DOHH2 (cell line): ENCODE measurements at regions not wholly inside any gene's neighbourhood (a gene's known extent, or its start where the extent isn't known, plus 50 kb on each side); places are given as distances from the start of the nearest gene placed in this dataset.

Source experiments
- H3F3A ChIP-seq: fragments of 200-600 bp; sonication (generic), shearing (Covaris generic); 2 replicates; pipeline ENCODE4 v1.6.0; 2016; ENCODE audit warnings: antibody characterized with exemption, mild to moderate bottlenecking; ENCODE audit not compliant: control insufficient read depth, insufficient read depth
- H3K27ac ChIP-seq: fragments of 200-600 bp; sonication (generic); 2 replicates; pipeline ENCODE4 v1.5.1; 2014; ENCODE audit warnings: low read depth, mild to moderate bottlenecking, low read length, moderate library complexity
- H3K27me3 ChIP-seq: fragments of 200-600 bp; sonication (generic); 2 replicates; pipeline ENCODE4 v1.6.1; 2014; ENCODE audit warnings: mild to moderate bottlenecking, low read length, mixed read lengths; ENCODE audit not compliant: control insufficient read depth
- H3K36me3 ChIP-seq: fragments of 200-600 bp; sonication (generic); 2 replicates; pipeline ENCODE4 v1.6.1; 2014; ENCODE audit warnings: mild to moderate bottlenecking, low read length, moderate library complexity, mixed read lengths; ENCODE audit not compliant: control insufficient read depth
- H3K4me1 ChIP-seq: fragments of 200-600 bp; sonication (generic); 2 replicates; pipeline ENCODE4 v1.6.1; 2014; ENCODE audit warnings: mild to moderate bottlenecking, low read length, mixed read lengths; ENCODE audit not compliant: control insufficient read depth
- H3K4me2 ChIP-seq: fragments of 200-600 bp; sonication (generic); 2 replicates; pipeline ENCODE4 v1.6.0; 2014; ENCODE audit warnings: mild to moderate bottlenecking, low read length, moderate library complexity
- H3K4me3 ChIP-seq: fragments of 200-600 bp; sonication (generic); 2 replicates; pipeline ENCODE4 v1.5.1; 2014; ENCODE audit warnings: mild to moderate bottlenecking, low read length, mixed read lengths
- H3K79me2 ChIP-seq: fragments of 200-600 bp; sonication (generic); 2 replicates; pipeline ENCODE4 v1.6.1; 2014; ENCODE audit warnings: mild to moderate bottlenecking, low read length, mixed read lengths; ENCODE audit not compliant: control insufficient read depth
- H3K9me2 ChIP-seq: fragments of 200-600 bp; sonication (generic); replicated peaks from 2 replicates; pipeline ENCODE4 v1.6.1; 2014; ENCODE audit warnings: mild to moderate bottlenecking, low read length, mixed read lengths; ENCODE audit not compliant: control insufficient read depth
- H3K9me3 ChIP-seq: fragments of 200-600 bp; sonication (generic); 2 replicates; pipeline ENCODE4 v1.6.1; 2014; ENCODE audit warnings: antibody characterized with exemption, low read length, mixed read lengths; ENCODE audit not compliant: control insufficient read depth, insufficient read depth
- H4K20me1 ChIP-seq: fragments of 200-600 bp; sonication (generic); 2 replicates; pipeline ENCODE4 v1.6.0; 2014; ENCODE audit warnings: low read depth, mild to moderate bottlenecking, antibody characterized with exemption, low read length, moderate library complexity; ENCODE audit not compliant: control insufficient read depth, insufficient read depth
- EZH2phosphoT487 ChIP-seq: fragments of 200-600 bp; sonication (generic); IDR thresholded peaks from 2 replicates; pipeline ENCODE4 v1.6.1; 2017; ENCODE audit warnings: borderline replicate concordance, mild to moderate bottlenecking, antibody characterized with exemption, low read length, moderate library complexity, mixed read lengths
- TF ChIP-seq, protein P1 (sequence below): fragments of 200-600 bp; sonication (generic); IDR thresholded peaks from one replicate; pipeline ENCODE4 v1.5.1; 2014; ENCODE audit warnings: antibody characterized with exemption, mild to moderate bottlenecking, low read depth, low read length; ENCODE audit not compliant: poor library complexity, severe bottlenecking

DNA sequence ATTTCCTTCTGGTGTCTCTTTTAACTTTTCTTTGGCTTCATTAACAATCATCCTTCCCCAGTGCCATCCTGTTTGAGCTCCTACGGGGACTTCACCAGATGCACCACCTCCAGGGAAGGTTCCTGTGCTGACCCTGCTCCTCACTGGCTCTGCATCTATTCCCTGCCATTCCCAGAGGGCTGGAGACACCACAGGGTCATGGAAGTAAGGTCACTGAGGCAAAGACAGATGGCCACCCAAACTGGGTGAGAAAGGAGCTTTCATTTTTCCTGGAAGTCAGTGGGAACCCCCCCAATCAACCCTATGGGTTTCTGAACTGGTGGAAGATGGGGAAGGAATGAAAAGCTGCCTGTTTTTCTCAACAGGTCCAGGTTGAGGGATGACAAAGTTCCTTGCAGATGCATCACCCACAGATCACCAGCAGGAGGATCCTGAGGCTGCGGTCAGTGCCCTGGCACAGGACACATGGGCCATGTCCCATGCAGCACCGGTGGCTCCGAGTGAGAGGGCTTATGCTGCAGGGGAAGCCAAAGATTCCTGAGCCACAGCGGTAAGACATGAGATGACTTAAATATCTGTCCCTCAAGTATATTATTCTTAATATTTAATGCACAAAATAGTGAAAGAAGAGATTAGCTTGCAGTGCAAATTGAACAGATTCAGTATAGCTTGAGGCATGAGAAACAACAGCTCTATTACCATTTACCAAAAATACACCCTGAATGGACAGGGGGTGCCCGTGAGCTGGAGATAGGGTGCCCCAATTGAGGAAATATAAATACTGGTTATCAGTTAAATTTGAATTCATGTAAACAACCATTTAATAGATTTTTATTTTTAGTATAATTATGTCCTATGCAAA, 73.0 kb upstream of the VPREB1 start:
- Histone ChIP-seq H3F3A (peaks cover 37% of the 10 kb centered on the region), H3K27me3 (no peaks in the 10 kb centered on the region), H3K4me2 (no peak overlapping the region)

DNA sequence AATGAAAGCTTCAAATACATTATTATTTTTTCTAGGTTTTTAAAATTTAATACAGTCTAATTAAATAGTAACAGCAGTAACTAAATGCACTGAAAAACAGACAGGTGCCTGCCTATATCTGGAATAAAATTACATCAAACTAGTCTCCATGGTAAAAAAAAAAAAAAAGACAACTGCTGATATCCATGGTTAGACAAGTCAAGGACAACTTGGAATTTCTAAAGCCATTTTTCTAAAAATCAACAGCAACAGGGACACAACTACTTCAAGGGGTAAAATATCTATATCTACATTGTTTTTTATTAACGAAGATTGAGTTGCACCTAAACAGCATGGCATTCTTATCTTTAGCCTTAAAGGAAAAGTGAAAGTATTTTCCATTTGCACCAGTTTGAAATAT, 74.7 kb upstream of the VPREB1 start:
- Histone ChIP-seq H4K20me1 (no peaks in the 10 kb centered on the region), H3K27ac (peak overlapping the region; percentile 100), H3K4me3 (peak overlapping the region; percentile 48), H3K27me3 (no peaks in the 10 kb centered on the region), H3K36me3 (peaks cover 17% of the 10 kb centered on the region), H3K79me2 (no peaks in the 10 kb centered on the region), H3F3A (peaks cover 53% of the 10 kb centered on the region), H3K4me2 (peak overlapping the region; percentile 99), H3K9me3 (no peaks in the 10 kb centered on the region), H3K9me2 (no peaks in the 10 kb centered on the region), H3K4me1 (peaks cover 80% of the 10 kb centered on the region)
- TF ChIP-seq EZH2phosphoT487 = no peak
- TF ChIP-seq, protein P1, sequence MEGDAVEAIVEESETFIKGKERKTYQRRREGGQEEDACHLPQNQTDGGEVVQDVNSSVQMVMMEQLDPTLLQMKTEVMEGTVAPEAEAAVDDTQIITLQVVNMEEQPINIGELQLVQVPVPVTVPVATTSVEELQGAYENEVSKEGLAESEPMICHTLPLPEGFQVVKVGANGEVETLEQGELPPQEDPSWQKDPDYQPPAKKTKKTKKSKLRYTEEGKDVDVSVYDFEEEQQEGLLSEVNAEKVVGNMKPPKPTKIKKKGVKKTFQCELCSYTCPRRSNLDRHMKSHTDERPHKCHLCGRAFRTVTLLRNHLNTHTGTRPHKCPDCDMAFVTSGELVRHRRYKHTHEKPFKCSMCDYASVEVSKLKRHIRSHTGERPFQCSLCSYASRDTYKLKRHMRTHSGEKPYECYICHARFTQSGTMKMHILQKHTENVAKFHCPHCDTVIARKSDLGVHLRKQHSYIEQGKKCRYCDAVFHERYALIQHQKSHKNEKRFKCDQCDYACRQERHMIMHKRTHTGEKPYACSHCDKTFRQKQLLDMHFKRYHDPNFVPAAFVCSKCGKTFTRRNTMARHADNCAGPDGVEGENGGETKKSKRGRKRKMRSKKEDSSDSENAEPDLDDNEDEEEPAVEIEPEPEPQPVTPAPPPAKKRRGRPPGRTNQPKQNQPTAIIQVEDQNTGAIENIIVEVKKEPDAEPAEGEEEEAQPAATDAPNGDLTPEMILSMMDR = no peak

More for the DNA sequence above, 73.0 kb upstream of the VPREB1 start:
- Histone ChIP-seq H3K27ac (no peak overlapping the region), H3K9me3 (no peaks in the 10 kb centered on the region), H4K20me1 (no peaks in the 10 kb centered on the region), H3K79me2 (no peaks in the 10 kb centered on the region), H3K4me1 (peaks cover 70% of the 10 kb centered on the region), H3K9me2 (no peaks in the 10 kb centered on the region), H3K4me3 (no peak overlapping the region), H3K36me3 (peaks cover 13% of the 10 kb centered on the region)
- TF ChIP-seq, protein P1 = peak; percentile 57
- no peak for TF ChIP-seq EZH2phosphoT487

- Histone ChIP-seq H3K79me2 (no peaks in the 10 kb centered on the region), H3K4me1 (peaks cover 87% of the 10 kb centered on the region), H3K27ac (peak overlapping the region; percentile 100), H3K4me3 (peak overlapping the region; percentile 80), H3K27me3 (no peaks in the 10 kb centered on the region), H3K36me3 (peaks cover 19% of the 10 kb centered on the region), H3K4me2 (peak overlapping the region; percentile 99), H3F3A (peaks cover 58% of the 10 kb centered on the region), H3K9me3 (no peaks in the 10 kb centered on the region), H3K9me2 (no peaks in the 10 kb centered on the region), H4K20me1 (no peaks in the 10 kb centered on the region)
- TF ChIP-seq, protein P1 = no peak
- no peak for TF ChIP-seq EZH2phosphoT487
Observed at GRCh38 chr22:22168941-22169867, 75.4 kb upstream of the VPREB1 start.
